ENCODE measurements at regions not wholly inside any gene's neighbourhood (a gene's known extent, or its start where the extent isn't known, plus 50 kb on each side); places are given as distances from the start of the nearest gene placed in this dataset.
A peak's percentile ranks its signal among the peaks of the same experiment; 100 is the strongest.
"Not testable (repeated sequence)": the region's sequence is repeated elsewhere in the genome, so short reads cannot be mapped to it uniquely, and the experiment has no call there.

GRCh38 chr12:4156317-4156716, 117.2 kb upstream of the CCND2 start:
- DNase-seq (ENCODE audit: low read depth) = no peak

- DNase-seq (ENCODE audit: low read depth) = no peak
These were observed 118.8 kb upstream of the CCND2 start for GRCh38 chr12:4154672-4155225.

GRCh38 chr12:4153343-4153892, 120.1 kb upstream of the CCND2 start:
- no peak for DNase-seq (ENCODE audit: low read depth)

GRCh38 chr12:4152145-4152795, 121.3 kb upstream of the CCND2 start:
- no peak for DNase-seq (ENCODE audit: low read depth)

GRCh38 chr12:4151362-4152121, 122.0 kb upstream of the CCND2 start:
- DNase-seq (ENCODE audit: low read depth) = no peak

- not testable (repeated sequence) for DNase-seq (ENCODE audit: low read depth)
These were observed 123.2 kb upstream of the CCND2 start for GRCh38 chr12:4150355-4150754.

- no peak for DNase-seq (ENCODE audit: low read depth)
These were observed 125.0 kb upstream of the CCND2 start for GRCh38 chr12:4148418-4149056.

GRCh38 chr12:4147031-4147481, 126.5 kb upstream of the CCND2 start:
- no peak for DNase-seq (ENCODE audit: low read depth)

GRCh38 chr12:4145990-4146859, 127.3 kb upstream of the CCND2 start:
- DNase-seq (ENCODE audit: low read depth) = no peak

GRCh38 chr12:4144676-4145075, 128.9 kb upstream of the CCND2 start:
- DNase-seq (ENCODE audit: low read depth) = no peak

- no peak for DNase-seq (ENCODE audit: low read depth)
These were observed 129.7 kb upstream of the CCND2 start for GRCh38 chr12:4143896-4144295.

- DNase-seq (ENCODE audit: low read depth) = no peak
These were observed 132.0 kb upstream of the CCND2 start for GRCh38 chr12:4141348-4142270.

- DNase-seq (ENCODE audit: low read depth) = no peak
These were observed 132.8 kb upstream of the CCND2 start for GRCh38 chr12:4140581-4141301.

GRCh38 chr12:4139191-4139590, 134.4 kb upstream of the CCND2 start:
- no peak for DNase-seq (ENCODE audit: low read depth)

GRCh38 chr12:4138532-4138931, 135.0 kb upstream of the CCND2 start:
- DNase-seq (ENCODE audit: low read depth) = not testable (repeated sequence)

GRCh38 chr12:4138051-4138450, 135.5 kb upstream of the CCND2 start:
- DNase-seq (ENCODE audit: low read depth) = no peak

GRCh38 chr12:4137441-4137840, 136.1 kb upstream of the CCND2 start:
- DNase-seq (ENCODE audit: low read depth) = no peak

GRCh38 chr12:4137015-4137414, 136.5 kb upstream of the CCND2 start:
- no peak for DNase-seq (ENCODE audit: low read depth)

GRCh38 chr12:4135919-4136605, 137.5 kb upstream of the CCND2 start:
- DNase-seq (ENCODE audit: low read depth) = peak; percentile 8
